ENCODE measurements at regions not wholly inside any gene's neighbourhood (a gene's known extent, or its start where the extent isn't known, plus 50 kb on each side); places are given as distances from the start of the nearest gene placed in this dataset.

GRCh38 chrX:8232406-8232805 is 61.3 kb upstream of the VCX2 start:
- Mint-ChIP-seq H3K27ac (no peak overlapping the region), H3K9me3 (peaks cover 0 to 5% (median 3%) of the 10 kb centered on the region in 5 donors), H3K4me3 (no peak overlapping the region), H3K27me3 (no peaks in the 10 kb centered on the region), H3K4me1 (no peaks in the 10 kb centered on the region), H3K36me3 (no peaks in the 10 kb centered on the region)
- Histone ChIP-seq H3K9me3 (ENCODE audit: low read length) (no peaks in the 10 kb centered on the region), H3K4me1 (ENCODE audit: insufficient read depth, low read length) (no peaks in the 10 kb centered on the region), H3K27me3 (ENCODE audit: insufficient read depth, low read length, poor library complexity, severe bottlenecking) (no peaks in the 10 kb centered on the region), H3K36me3 (ENCODE audit: insufficient read depth, low read length) (no peaks in the 10 kb centered on the region), H3K4me3 (ENCODE audit: low read length) (no peak overlapping the region), H3K27ac (ENCODE audit: low read depth, low read length) (no peak overlapping the region)
- ChIA-PET CTCF (no interaction called here), POLR2A (no interaction called here)
- DNase-seq: no peak

GRCh38 chrX:8233091-8233490 is 62.0 kb upstream of the VCX2 start:
- H3K4me1 ChIP-seq (ENCODE audit: insufficient read depth, low read length): no peaks in the 10 kb centered on the region
- Mint-ChIP-seq H3K9me3 (peaks cover 0 to 4% (median 2%) of the 10 kb centered on the region in 5 donors), H3K4me1 (no peaks in the 10 kb centered on the region), H3K27ac (no peak overlapping the region), H3K36me3 (no peaks in the 10 kb centered on the region), H3K4me3 (no peak overlapping the region), H3K27me3 (no peaks in the 10 kb centered on the region)
- no peak overlapping the region for H3K27ac ChIP-seq (ENCODE audit: low read depth, low read length)
- no peaks in the 10 kb centered on the region for H3K36me3 ChIP-seq (ENCODE audit: insufficient read depth, low read length)
- no peaks in the 10 kb centered on the region for H3K9me3 ChIP-seq (ENCODE audit: low read length)
- no peak overlapping the region for H3K4me3 ChIP-seq (ENCODE audit: low read length)
- POLR2A ChIA-PET: no interaction called here
- CTCF ChIA-PET: no interaction called here
- DNase-seq: no peak
- no peaks in the 10 kb centered on the region for H3K27me3 ChIP-seq (ENCODE audit: insufficient read depth, low read length, poor library complexity, severe bottlenecking)

GRCh38 chrX:8235026-8235425 is 64.0 kb upstream of the VCX2 start:
- ChIA-PET CTCF (no interaction called here), POLR2A (no interaction called here)
- H3K27ac Mint-ChIP-seq: no peak overlapping the region
- Histone ChIP-seq H3K9me3 (ENCODE audit: low read length) (no peaks in the 10 kb centered on the region), H3K4me3 (ENCODE audit: low read length) (no peak overlapping the region), H3K36me3 (ENCODE audit: insufficient read depth, low read length) (no peaks in the 10 kb centered on the region), H3K4me1 (ENCODE audit: insufficient read depth, low read length) (no peaks in the 10 kb centered on the region), H3K27ac (ENCODE audit: low read depth, low read length) (no peak overlapping the region), H3K27me3 (ENCODE audit: insufficient read depth, low read length, poor library complexity, severe bottlenecking) (no peaks in the 10 kb centered on the region)
- H3K27me3 Mint-ChIP-seq: no peaks in the 10 kb centered on the region
- no peaks in the 10 kb centered on the region for H3K36me3 Mint-ChIP-seq
- H3K4me3 Mint-ChIP-seq: no peak overlapping the region
- DNase-seq: no peak
- no peaks in the 10 kb centered on the region for H3K9me3 Mint-ChIP-seq
- no peaks in the 10 kb centered on the region for H3K4me1 Mint-ChIP-seq

GRCh38 chrX:8237718-8238117 is 66.7 kb upstream of the VCX2 start:
- no peaks in the 10 kb centered on the region for H3K27me3 Mint-ChIP-seq
- no peak overlapping the region for H3K27ac ChIP-seq (ENCODE audit: low read depth, low read length)
- H3K4me1 Mint-ChIP-seq: no peaks in the 10 kb centered on the region
- CTCF ChIA-PET: no interaction called here
- H3K27ac Mint-ChIP-seq: peak overlapping the region in 1 of 8 donors; percentile 67
- H3K36me3 ChIP-seq (ENCODE audit: insufficient read depth, low read length): no peaks in the 10 kb centered on the region
- POLR2A ChIA-PET: no interaction called here
- no peaks in the 10 kb centered on the region for H3K9me3 ChIP-seq (ENCODE audit: low read length)
- H3K36me3 Mint-ChIP-seq: peaks cover 0 to under 1% (median 0%) of the 10 kb centered on the region in 3 donors
- H3K4me3 Mint-ChIP-seq: no peak overlapping the region
- H3K9me3 Mint-ChIP-seq: peaks cover 0 to 5% (median under 1%) of the 10 kb centered on the region in 5 donors
- H3K27me3 ChIP-seq (ENCODE audit: insufficient read depth, low read length, poor library complexity, severe bottlenecking): no peaks in the 10 kb centered on the region
- H3K4me1 ChIP-seq (ENCODE audit: insufficient read depth, low read length): no peaks in the 10 kb centered on the region
- no peak overlapping the region for H3K4me3 ChIP-seq (ENCODE audit: low read length)
- DNase-seq: no peak

- ChIA-PET POLR2A (no interaction called here), CTCF (no interaction called here)
- Mint-ChIP-seq H3K36me3 (peaks cover 0 to 3% (median 0%) of the 10 kb centered on the region in 3 donors), H3K27ac (no peak overlapping the region), H3K9me3 (peaks cover 0 to 14% (median 6%) of the 10 kb centered on the region in 5 donors), H3K4me1 (no peaks in the 10 kb centered on the region), H3K27me3 (no peaks in the 10 kb centered on the region), H3K4me3 (no peak overlapping the region)
- Histone ChIP-seq H3K27me3 (ENCODE audit: insufficient read depth, low read length, poor library complexity, severe bottlenecking) (no peaks in the 10 kb centered on the region), H3K9me3 (ENCODE audit: low read length) (no peaks in the 10 kb centered on the region), H3K27ac (ENCODE audit: low read depth, low read length) (no peak overlapping the region), H3K4me1 (ENCODE audit: insufficient read depth, low read length) (no peaks in the 10 kb centered on the region), H3K4me3 (ENCODE audit: low read length) (no peak overlapping the region), H3K36me3 (ENCODE audit: insufficient read depth, low read length) (no peaks in the 10 kb centered on the region)
- no peak for DNase-seq
Measured at GRCh38 chrX:8242431-8243020, 71.5 kb upstream of the VCX2 start.

GRCh38 chrX:8244301-8244700 is 73.2 kb upstream of the VCX2 start:
- no peak for DNase-seq
- H3K4me3 Mint-ChIP-seq: no peak overlapping the region
- H3K4me1 Mint-ChIP-seq: no peaks in the 10 kb centered on the region
- no peaks in the 10 kb centered on the region for H3K27me3 ChIP-seq (ENCODE audit: insufficient read depth, low read length, poor library complexity, severe bottlenecking)
- no peaks in the 10 kb centered on the region for H3K36me3 ChIP-seq (ENCODE audit: insufficient read depth, low read length)
- no peak overlapping the region for H3K27ac Mint-ChIP-seq
- H3K36me3 Mint-ChIP-seq: peaks cover 0 to 3% (median 0%) of the 10 kb centered on the region in 3 donors
- H3K27ac ChIP-seq (ENCODE audit: low read depth, low read length): no peak overlapping the region
- CTCF ChIA-PET: no interaction called here
- POLR2A ChIA-PET: no interaction called here
- H3K9me3 ChIP-seq (ENCODE audit: low read length): no peaks in the 10 kb centered on the region
- H3K27me3 Mint-ChIP-seq: no peaks in the 10 kb centered on the region
- no peak overlapping the region for H3K4me3 ChIP-seq (ENCODE audit: low read length)
- H3K9me3 Mint-ChIP-seq: peaks cover 0 to 19% (median 8%) of the 10 kb centered on the region in 5 donors
- H3K4me1 ChIP-seq (ENCODE audit: insufficient read depth, low read length): no peaks in the 10 kb centered on the region

DNA sequence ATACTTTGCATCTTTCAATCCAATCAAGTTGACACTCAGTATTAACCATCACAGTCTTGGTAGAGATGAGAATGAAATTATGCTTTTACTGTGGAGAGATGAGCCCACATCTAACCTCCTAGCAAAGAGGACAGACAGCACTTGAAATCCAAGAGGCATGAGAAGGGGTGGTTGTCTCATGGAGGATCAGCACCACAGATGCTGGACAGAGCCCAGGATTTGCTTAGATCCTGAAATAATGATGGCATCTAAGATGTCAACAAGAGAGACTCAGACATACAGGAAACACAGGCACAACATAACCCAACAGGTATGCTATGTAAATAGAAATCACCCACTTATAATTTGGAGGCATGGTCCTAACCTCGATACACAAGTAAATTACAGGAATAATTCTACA is 74.3 kb upstream of the VCX2 start:
- H3K27me3 Mint-ChIP-seq: no peaks in the 10 kb centered on the region
- H3K27ac Mint-ChIP-seq: no peak overlapping the region
- CTCF ChIA-PET: no interaction called here
- POLR2A ChIA-PET: no interaction called here
- no peaks in the 10 kb centered on the region for H3K4me1 Mint-ChIP-seq
- no peak for DNase-seq
- no peaks in the 10 kb centered on the region for H3K36me3 ChIP-seq (ENCODE audit: insufficient read depth, low read length)
- H3K4me3 ChIP-seq (ENCODE audit: low read length): no peak overlapping the region
- no peaks in the 10 kb centered on the region for H3K9me3 ChIP-seq (ENCODE audit: low read length)
- H3K27me3 ChIP-seq (ENCODE audit: insufficient read depth, low read length, poor library complexity, severe bottlenecking): no peaks in the 10 kb centered on the region
- H3K9me3 Mint-ChIP-seq: peaks cover 0 to 19% (median 8%) of the 10 kb centered on the region in 5 donors
- H3K27ac ChIP-seq (ENCODE audit: low read depth, low read length): no peak overlapping the region
- H3K4me3 Mint-ChIP-seq: no peak overlapping the region
- no peaks in the 10 kb centered on the region for H3K4me1 ChIP-seq (ENCODE audit: insufficient read depth, low read length)
- H3K36me3 Mint-ChIP-seq: peaks cover 0 to 3% (median 0%) of the 10 kb centered on the region in 3 donors

DNA sequence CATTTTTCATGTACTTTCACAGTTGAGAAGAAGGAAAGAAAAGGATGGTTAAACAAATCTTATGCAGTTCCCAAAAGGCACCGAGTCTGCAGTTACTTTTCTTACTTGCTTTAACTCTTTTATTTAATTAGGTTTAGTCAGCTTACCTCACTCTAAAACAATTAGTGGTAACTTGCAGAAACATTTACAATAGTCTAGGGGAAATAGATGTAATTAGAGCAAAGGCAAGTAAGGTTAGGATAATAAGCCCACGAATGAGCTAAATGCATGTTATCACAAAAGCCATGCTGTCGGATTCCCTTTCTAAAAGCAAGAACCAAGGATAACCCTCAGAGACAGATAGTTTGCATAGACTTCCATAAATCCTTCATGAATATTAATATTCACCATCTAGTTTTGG is 82.0 kb upstream of the VCX2 start:
- H3K9me3 Mint-ChIP-seq: peaks cover 0 to 15% (median 14%) of the 10 kb centered on the region in 5 donors
- no peaks in the 10 kb centered on the region for H3K9me3 ChIP-seq (ENCODE audit: low read length)
- H3K27me3 ChIP-seq (ENCODE audit: insufficient read depth, low read length, poor library complexity, severe bottlenecking): no peaks in the 10 kb centered on the region
- no peaks in the 10 kb centered on the region for H3K4me1 ChIP-seq (ENCODE audit: insufficient read depth, low read length)
- DNase-seq: no peak
- H3K4me3 Mint-ChIP-seq: no peak overlapping the region
- no peaks in the 10 kb centered on the region for H3K36me3 ChIP-seq (ENCODE audit: insufficient read depth, low read length)
- no peak overlapping the region for H3K4me3 ChIP-seq (ENCODE audit: low read length)
- H3K27ac Mint-ChIP-seq: no peak overlapping the region
- H3K27me3 Mint-ChIP-seq: no peaks in the 10 kb centered on the region
- ChIA-PET POLR2A (no interaction called here), CTCF (no interaction called here)
- no peaks in the 10 kb centered on the region for H3K4me1 Mint-ChIP-seq
- H3K27ac ChIP-seq (ENCODE audit: low read depth, low read length): no peak overlapping the region
- no peaks in the 10 kb centered on the region for H3K36me3 Mint-ChIP-seq

DNA sequence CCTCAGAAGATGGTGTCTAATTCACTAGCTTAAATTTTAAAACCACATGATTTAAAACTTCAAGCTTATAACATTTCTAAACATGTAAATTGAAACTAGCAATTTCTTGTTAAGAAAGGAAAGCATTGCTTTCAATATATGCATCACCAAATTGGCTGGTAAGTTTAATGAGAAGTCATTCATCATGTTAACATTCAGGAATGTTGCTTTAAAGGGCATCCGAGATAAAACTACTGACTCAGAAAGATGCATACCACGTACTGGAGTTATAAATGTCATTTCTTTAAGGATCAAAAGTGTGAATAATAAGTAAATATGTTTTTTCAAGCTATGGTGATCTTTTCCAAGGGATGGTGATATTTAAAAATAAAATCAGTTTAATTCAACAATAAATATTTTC is 83.3 kb upstream of the VCX2 start:
- H3K27me3 ChIP-seq (ENCODE audit: insufficient read depth, low read length, poor library complexity, severe bottlenecking): no peaks in the 10 kb centered on the region
- Mint-ChIP-seq H3K9me3 (peaks cover 0 to 13% (median 12%) of the 10 kb centered on the region in 5 donors), H3K27me3 (no peaks in the 10 kb centered on the region), H3K4me1 (no peaks in the 10 kb centered on the region), H3K4me3 (no peak overlapping the region), H3K27ac (no peak overlapping the region), H3K36me3 (no peaks in the 10 kb centered on the region)
- no peaks in the 10 kb centered on the region for H3K9me3 ChIP-seq (ENCODE audit: low read length)
- DNase-seq: no peak
- H3K36me3 ChIP-seq (ENCODE audit: insufficient read depth, low read length): no peaks in the 10 kb centered on the region
- H3K27ac ChIP-seq (ENCODE audit: low read depth, low read length): no peak overlapping the region
- POLR2A ChIA-PET: no interaction called here
- H3K4me1 ChIP-seq (ENCODE audit: insufficient read depth, low read length): no peaks in the 10 kb centered on the region
- no peak overlapping the region for H3K4me3 ChIP-seq (ENCODE audit: low read length)
- CTCF ChIA-PET: no interaction called here

All from CD8-positive, alpha-beta memory T cell (primary cell).